ENCODE measurements at regions not wholly inside any gene's neighbourhood (a gene's known extent, or its start where the extent isn't known, plus 50 kb on each side); places are given as distances from the start of the nearest gene placed in this dataset.

- TF ChIP-seq CTCF (IDR thresholded peaks at IDR 0.05; ENCODE audit: low read depth, low read length): no peak
These were observed 154.6 kb downstream of the SEC14L1 start for GRCh38 chr17:77295241-77295853.

GRCh38 chr17:77296769-77297409, 156.1 kb downstream of the SEC14L1 start:
- TF ChIP-seq CTCF (IDR thresholded peaks at IDR 0.05; ENCODE audit: low read depth, low read length): no peak

More at GRCh38 chr17:77295241-77295853, 154.6 kb downstream of the SEC14L1 start:
- no peak for DNase-seq (ENCODE audit: extremely low read depth, low read depth)

GRCh38 chr17:77297693-77298666, 157.2 kb downstream of the SEC14L1 start:
- DNase-seq (ENCODE audit: extremely low read depth, low read depth): no peak
- TF ChIP-seq CTCF (IDR thresholded peaks at IDR 0.05; ENCODE audit: low read depth, low read length): no peak

More at GRCh38 chr17:77296769-77297409, 156.1 kb downstream of the SEC14L1 start:
- DNase-seq (ENCODE audit: extremely low read depth, low read depth): no peak

GRCh38 chr17:77298811-77299210, 158.0 kb downstream of the SEC14L1 start:
- TF ChIP-seq CTCF (IDR thresholded peaks at IDR 0.05; ENCODE audit: low read depth, low read length): no peak
- no peak for DNase-seq (ENCODE audit: extremely low read depth, low read depth)

- no peak for TF ChIP-seq CTCF (IDR thresholded peaks at IDR 0.05; ENCODE audit: low read depth, low read length)
- no peak for DNase-seq (ENCODE audit: extremely low read depth, low read depth)
These were observed 158.7 kb downstream of the SEC14L1 start for GRCh38 chr17:77299256-77300015.

GRCh38 chr17:77300016-77300686, 159.4 kb downstream of the SEC14L1 start:
- no peak for DNase-seq (ENCODE audit: extremely low read depth, low read depth)

More at GRCh38 chr17:77300016-77300686, 159.4 kb downstream of the SEC14L1 start:
- TF ChIP-seq CTCF (IDR thresholded peaks at IDR 0.05; ENCODE audit: low read depth, low read length): no peak

Data from AG09319 (cell line).